Ramos (cell line): ENCODE measurements at regions not wholly inside any gene's neighbourhood (a gene's known extent, or its start where the extent isn't known, plus 50 kb on each side); places are given as distances from the start of the nearest gene placed in this dataset.

Source experiments
- in situ Hi-C: fragments of 300-500 bp; cut with MboI; formaldehyde crosslinking; loops from one replicate; pipeline ENCODE4 v1.14.3; 2022; ENCODE audit warnings: low sequenced_read_pairs; ENCODE audit not compliant: unreplicated experiment

GRCh38 chr5:58081435-58081834 is 378.5 kb downstream of the PLK2 start:
- in situ Hi-C loops = no loop called here

GRCh38 chr5:58080573-58080972 is 379.3 kb downstream of the PLK2 start:
- in situ Hi-C loops = no loop called here

GRCh38 chr5:58077966-58078365 is 381.9 kb downstream of the PLK2 start:
- in situ Hi-C loops = no loop called here

- in situ Hi-C loops = no loop called here
These were observed 382.5 kb downstream of the PLK2 start for GRCh38 chr5:58077416-58077815.

- in situ Hi-C loops = no loop called here
These were observed 383.2 kb downstream of the PLK2 start for GRCh38 chr5:58076483-58077257.

- in situ Hi-C loops = no loop called here
These were observed 384.0 kb downstream of the PLK2 start for GRCh38 chr5:58075907-58076306.

GRCh38 chr5:58074717-58075116 is 385.2 kb downstream of the PLK2 start:
- in situ Hi-C loops = no loop called here

GRCh38 chr5:58074222-58074621 is 385.7 kb downstream of the PLK2 start:
- in situ Hi-C loops = no loop called here

GRCh38 chr5:58073243-58073642 is 386.6 kb downstream of the PLK2 start:
- in situ Hi-C loops = no loop called here

GRCh38 chr5:58072300-58072965 is 387.5 kb downstream of the PLK2 start:
- in situ Hi-C loops = no loop called here

GRCh38 chr5:58071566-58071965 is 388.3 kb downstream of the PLK2 start:
- in situ Hi-C loops = no loop called here

- in situ Hi-C loops = no loop called here
These were observed 390.0 kb downstream of the PLK2 start for GRCh38 chr5:58069846-58070245.

- in situ Hi-C loops = no loop called here
These were observed 390.7 kb downstream of the PLK2 start for GRCh38 chr5:58069016-58069705.

- in situ Hi-C loops = no loop called here
These were observed 393.3 kb downstream of the PLK2 start for GRCh38 chr5:58066557-58066956.

- in situ Hi-C loops = no loop called here
These were observed 393.8 kb downstream of the PLK2 start for GRCh38 chr5:58066076-58066475.

GRCh38 chr5:58064801-58065200 is 395.1 kb downstream of the PLK2 start:
- in situ Hi-C loops = no loop called here

- in situ Hi-C loops = no loop called here
These were observed 398.9 kb downstream of the PLK2 start for GRCh38 chr5:58060996-58061395.

GRCh38 chr5:58057324-58057723 is 402.6 kb downstream of the PLK2 start:
- in situ Hi-C loops = no loop called here

GRCh38 chr5:58056546-58056945 is 403.3 kb downstream of the PLK2 start:
- in situ Hi-C loops = no loop called here

- in situ Hi-C loops = no loop called here
These were observed 405.9 kb downstream of the PLK2 start for GRCh38 chr5:58054018-58054417.

GRCh38 chr5:58048954-58049353 is 410.9 kb downstream of the PLK2 start:
- in situ Hi-C loops = no loop called here
